Liver (tissue), 8 donors: ENCODE measurements at regions not wholly inside any gene's neighbourhood (a gene's known extent, or its start where the extent isn't known, plus 50 kb on each side); places are given as distances from the start of the nearest gene placed in this dataset.

Source experiments
- DNase-seq: peaks from one replicate; pipeline ENCODE4 v3.0.0-alpha.2; 2017; ENCODE audit warnings: low spot score
- H3K27ac ChIP-seq, 2 donors: one replicate each; pipeline ENCODE4 v1.7.0; 2013; ENCODE audit warnings: inconsistent platforms in 2 of 2, low read length in 2 of 2, control low read depth in 1 of 2, low read depth in 1 of 2, mild to moderate bottlenecking in 1 of 2
- H3K27me3 ChIP-seq, 4 donors: one replicate each; pipeline versions ENCODE4 v1.6.1 to v1.7.0; 2013; ENCODE audit warnings: low read length in 3 of 4, inconsistent platforms in 1 of 4, mild to moderate bottlenecking in 1 of 4, moderate library complexity in 1 of 4; ENCODE audit not compliant: control insufficient read depth in 4 of 4, insufficient read depth in 4 of 4
- H3K36me3 ChIP-seq, 4 donors: one replicate each; pipeline versions ENCODE4 v1.6.1 to v1.7.0; 2013; ENCODE audit warnings: low read length in 3 of 4, mild to moderate bottlenecking in 3 of 4, low read depth in 1 of 4, moderate library complexity in 1 of 4; ENCODE audit not compliant: control insufficient read depth in 4 of 4, insufficient read depth in 3 of 4
- H3K4me1 ChIP-seq, 4 donors: one replicate each; pipeline versions ENCODE4 v1.6.1 to v1.7.0; 2013; ENCODE audit warnings: low read length in 3 of 4, mild to moderate bottlenecking in 3 of 4, moderate library complexity in 1 of 4; ENCODE audit not compliant: control insufficient read depth in 4 of 4, insufficient read depth in 4 of 4
- H3K4me3 ChIP-seq, 3 donors: one replicate each; pipeline versions ENCODE4 v1.6.1 to v1.7.0; 2013; ENCODE audit warnings: low read length in 3 of 3, control low read depth in 1 of 3, low read depth in 1 of 3, mild to moderate bottlenecking in 1 of 3
- H3K9ac ChIP-seq, 2 donors: one replicate each; pipeline ENCODE4 v1.7.0; 2013; ENCODE audit warnings: low read length in 2 of 2, mild to moderate bottlenecking in 2 of 2, moderate library complexity in 2 of 2, control low read depth in 1 of 2, low read depth in 1 of 2
- H3K9me3 ChIP-seq, 4 donors: one replicate each; pipeline versions ENCODE4 v1.6.1 to v1.7.0; 2013; ENCODE audit warnings: low read length in 3 of 4; ENCODE audit not compliant: control insufficient read depth in 4 of 4
- EGR1 ChIP-seq, 2 donors: IDR thresholded peaks; 2 replicates each; pipeline ENCODE4 v1.6.1; 2016 to 2018; ENCODE audit warnings: antibody characterized with exemption in 2 of 2, low read depth in 2 of 2
- FOXA1 ChIP-seq: IDR thresholded peaks from 2 replicates; pipeline ENCODE4 v1.6.1; 2016; ENCODE audit warnings: antibody characterized with exemption
- FOXA2 ChIP-seq: IDR thresholded peaks from 2 replicates; pipeline ENCODE4 v1.6.1; 2016; ENCODE audit warnings: antibody characterized with exemption
- GABPA ChIP-seq, 2 donors: IDR thresholded peaks in 1 of 2; conservative IDR thresholded peaks in 1 of 2; 2 replicates each; pipeline ENCODE4 v1.6.1; 2016; ENCODE audit warnings: antibody characterized with exemption in 2 of 2, mild to moderate bottlenecking in 1 of 2, moderate library complexity in 1 of 2
- HNF4A ChIP-seq, 2 donors: conservative IDR thresholded peaks; 2 replicates each; pipeline ENCODE4 v1.6.1; 2016; ENCODE audit warnings: antibody characterized with exemption in 2 of 2, mild to moderate bottlenecking in 2 of 2
- JUND ChIP-seq, 2 donors: IDR thresholded peaks; 2 replicates each; pipeline ENCODE4 v1.6.1; 2016; ENCODE audit warnings: antibody characterized with exemption in 2 of 2
- NR2F2 ChIP-seq: IDR thresholded peaks from 2 replicates; pipeline ENCODE4 v1.6.1; 2016; ENCODE audit warnings: antibody characterized with exemption
- RAD21 ChIP-seq, 2 donors: IDR thresholded peaks; 2 replicates each; pipeline ENCODE4 v1.6.1; 2016; ENCODE audit warnings: antibody characterized with exemption in 2 of 2, mild to moderate bottlenecking in 2 of 2
- RXRA ChIP-seq, 2 donors: IDR thresholded peaks; 2 replicates each; pipeline ENCODE4 v1.6.1; 2017 to 2018; ENCODE audit warnings: antibody characterized with exemption in 2 of 2, mild to moderate bottlenecking in 1 of 2
- SP1 ChIP-seq: IDR thresholded peaks from 2 replicates; pipeline ENCODE4 v1.6.1; 2018; ENCODE audit warnings: antibody characterized with exemption, mild to moderate bottlenecking
- TAF1 ChIP-seq: conservative IDR thresholded peaks from 2 replicates; pipeline ENCODE4 v1.6.1; 2016; ENCODE audit warnings: antibody characterized with exemption, mild to moderate bottlenecking
- YY1 ChIP-seq: IDR thresholded peaks from 2 replicates; pipeline ENCODE4 v1.6.1; 2016; ENCODE audit warnings: antibody characterized with exemption, mild to moderate bottlenecking
- WGBS: extraction: QIAGEN DNeasy Blood & Tissue Kit; methylation state at CpG from one replicate; pipeline ENCODE4 v1.1.7; 2013; 5-methylcytosine and 5-hydroxymethylcytosine counted together
- TF ChIP-seq, protein P1 (sequence below): IDR thresholded peaks from 2 replicates; pipeline ENCODE4 v1.6.1; 2016; ENCODE audit warnings: antibody characterized with exemption
- TF ChIP-seq, protein P2 (sequence below): IDR thresholded peaks from 2 replicates; pipeline ENCODE4 v1.6.1; 2016; ENCODE audit warnings: antibody characterized with exemption
- TF ChIP-seq, protein P3 (sequence below): fragments of 150-350 bp; IDR thresholded peaks from 2 replicates; pipeline ENCODE4 v1.5.1; 2017; ENCODE audit warnings: improper control_type of control experiment, low read depth, low read length; ENCODE audit not compliant: missing input control
- TF ChIP-seq, protein P4 (sequence below): IDR thresholded peaks from 2 replicates; pipeline ENCODE4 v1.6.1; 2016; ENCODE audit warnings: antibody characterized with exemption
- donor health status: healthy.
- donor health status: healthy.
- donor health status: healthy.
- donor health status: healthy.
- donor health status: healthy.

DNA sequence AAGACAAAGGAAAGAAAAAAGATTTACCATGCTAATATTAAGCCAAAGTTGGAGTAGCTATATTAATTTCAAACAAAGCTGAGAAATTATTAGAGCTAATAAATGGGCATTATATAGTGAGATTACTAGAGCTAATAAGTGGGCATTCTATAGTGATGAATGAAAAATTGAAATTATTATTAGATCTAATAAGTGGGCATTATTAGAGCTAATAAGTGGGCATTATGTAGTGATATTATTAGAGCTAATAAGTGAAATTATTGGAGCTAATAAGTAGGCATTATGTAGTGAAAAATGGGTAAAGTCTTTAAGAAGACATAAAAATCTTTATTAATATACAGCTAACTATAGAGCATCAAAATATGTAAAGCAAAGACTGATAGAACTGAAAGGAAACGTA is 745.7 kb downstream of the TRIB2 start:
- Histone ChIP-seq H3K9me3 (no peaks in the 10 kb centered on the region), H3K27me3 (no peaks in the 10 kb centered on the region), H3K36me3 (no peaks in the 10 kb centered on the region), H3K4me3 (no peak overlapping the region), H3K4me1 (no peaks in the 10 kb centered on the region), H3K9ac (no peak overlapping the region), H3K27ac (no peak overlapping the region)
- no peak for DNase-seq
- no peak for TF ChIP-seq YY1
- TF ChIP-seq, protein P1, sequence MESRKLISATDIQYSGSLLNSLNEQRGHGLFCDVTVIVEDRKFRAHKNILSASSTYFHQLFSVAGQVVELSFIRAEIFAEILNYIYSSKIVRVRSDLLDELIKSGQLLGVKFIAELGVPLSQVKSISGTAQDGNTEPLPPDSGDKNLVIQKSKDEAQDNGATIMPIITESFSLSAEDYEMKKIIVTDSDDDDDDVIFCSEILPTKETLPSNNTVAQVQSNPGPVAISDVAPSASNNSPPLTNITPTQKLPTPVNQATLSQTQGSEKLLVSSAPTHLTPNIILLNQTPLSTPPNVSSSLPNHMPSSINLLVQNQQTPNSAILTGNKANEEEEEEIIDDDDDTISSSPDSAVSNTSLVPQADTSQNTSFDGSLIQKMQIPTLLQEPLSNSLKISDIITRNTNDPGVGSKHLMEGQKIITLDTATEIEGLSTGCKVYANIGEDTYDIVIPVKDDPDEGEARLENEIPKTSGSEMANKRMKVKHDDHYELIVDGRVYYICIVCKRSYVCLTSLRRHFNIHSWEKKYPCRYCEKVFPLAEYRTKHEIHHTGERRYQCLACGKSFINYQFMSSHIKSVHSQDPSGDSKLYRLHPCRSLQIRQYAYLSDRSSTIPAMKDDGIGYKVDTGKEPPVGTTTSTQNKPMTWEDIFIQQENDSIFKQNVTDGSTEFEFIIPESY: no peak
- TF ChIP-seq JUND (IDR thresholded peaks at IDR 0.05): no peak
- TF ChIP-seq RXRA (IDR thresholded peaks at IDR 0.05): no peak
- no peak for TF ChIP-seq FOXA1
- TF ChIP-seq RAD21 (IDR thresholded peaks at IDR 0.05): no peak
- TF ChIP-seq, protein P2, sequence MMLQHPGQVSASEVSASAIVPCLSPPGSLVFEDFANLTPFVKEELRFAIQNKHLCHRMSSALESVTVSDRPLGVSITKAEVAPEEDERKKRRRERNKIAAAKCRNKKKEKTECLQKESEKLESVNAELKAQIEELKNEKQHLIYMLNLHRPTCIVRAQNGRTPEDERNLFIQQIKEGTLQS: no peak
- TF ChIP-seq NR2F2: no peak
- no peak for TF ChIP-seq SP1
- TF ChIP-seq, protein P3, sequence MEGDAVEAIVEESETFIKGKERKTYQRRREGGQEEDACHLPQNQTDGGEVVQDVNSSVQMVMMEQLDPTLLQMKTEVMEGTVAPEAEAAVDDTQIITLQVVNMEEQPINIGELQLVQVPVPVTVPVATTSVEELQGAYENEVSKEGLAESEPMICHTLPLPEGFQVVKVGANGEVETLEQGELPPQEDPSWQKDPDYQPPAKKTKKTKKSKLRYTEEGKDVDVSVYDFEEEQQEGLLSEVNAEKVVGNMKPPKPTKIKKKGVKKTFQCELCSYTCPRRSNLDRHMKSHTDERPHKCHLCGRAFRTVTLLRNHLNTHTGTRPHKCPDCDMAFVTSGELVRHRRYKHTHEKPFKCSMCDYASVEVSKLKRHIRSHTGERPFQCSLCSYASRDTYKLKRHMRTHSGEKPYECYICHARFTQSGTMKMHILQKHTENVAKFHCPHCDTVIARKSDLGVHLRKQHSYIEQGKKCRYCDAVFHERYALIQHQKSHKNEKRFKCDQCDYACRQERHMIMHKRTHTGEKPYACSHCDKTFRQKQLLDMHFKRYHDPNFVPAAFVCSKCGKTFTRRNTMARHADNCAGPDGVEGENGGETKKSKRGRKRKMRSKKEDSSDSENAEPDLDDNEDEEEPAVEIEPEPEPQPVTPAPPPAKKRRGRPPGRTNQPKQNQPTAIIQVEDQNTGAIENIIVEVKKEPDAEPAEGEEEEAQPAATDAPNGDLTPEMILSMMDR: no peak
- WGBS: 48% methylated on average over 1 of the region's 1 CpG

DNA sequence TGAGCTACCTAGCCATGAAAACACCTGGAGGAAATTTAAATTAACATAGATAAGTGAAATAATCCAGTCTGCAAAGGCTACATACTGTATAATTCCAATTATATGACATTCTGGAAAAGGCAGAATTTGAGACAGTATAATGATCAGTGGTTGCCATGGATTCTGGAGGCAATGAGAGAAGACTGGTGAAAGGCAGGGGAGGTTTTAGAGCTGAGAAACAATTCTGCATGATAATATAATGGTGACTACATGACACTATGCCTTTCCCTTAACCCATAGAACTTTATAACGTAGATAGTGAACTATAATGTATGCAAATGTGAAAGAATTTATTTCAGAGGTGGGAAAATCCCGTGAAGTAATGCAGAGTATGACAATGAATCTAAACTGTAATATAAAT is 749.3 kb downstream of the TRIB2 start:
- H3K27me3 ChIP-seq: no peaks in the 10 kb centered on the region
- no peaks in the 10 kb centered on the region for H3K36me3 ChIP-seq
- H3K27ac ChIP-seq: no peak overlapping the region
- 16% methylated on average over 2 of the region's 2 CpGs for WGBS
- no peak for DNase-seq
- no peaks in the 10 kb centered on the region for H3K9me3 ChIP-seq
- no peaks in the 10 kb centered on the region for H3K4me1 ChIP-seq
- H3K9ac ChIP-seq: no peak overlapping the region
- no peak overlapping the region for H3K4me3 ChIP-seq
- no peak for TF ChIP-seq RAD21 (IDR thresholded peaks at IDR 0.05)
- TF ChIP-seq, protein P4, sequence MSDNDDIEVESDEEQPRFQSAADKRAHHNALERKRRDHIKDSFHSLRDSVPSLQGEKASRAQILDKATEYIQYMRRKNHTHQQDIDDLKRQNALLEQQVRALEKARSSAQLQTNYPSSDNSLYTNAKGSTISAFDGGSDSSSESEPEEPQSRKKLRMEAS: no peak
- TF ChIP-seq EGR1 (IDR thresholded peaks at IDR 0.05; ENCODE audit: low read depth in 2 of 2): no peak
- no peak for TF ChIP-seq YY1
- TF ChIP-seq NR2F2: no peak
- no peak for TF ChIP-seq SP1
- TF ChIP-seq, protein P3: no peak
- no peak for TF ChIP-seq JUND (IDR thresholded peaks at IDR 0.05)
- TF ChIP-seq GABPA (IDR thresholded peaks at IDR 0.05 in 1 of 2, conservative IDR thresholded peaks at IDR 0.05 in 1 of 2): no peak
- TF ChIP-seq, protein P2: no peak
- no peak for TF ChIP-seq HNF4A (conservative IDR thresholded peaks at IDR 0.05)
- no peak for TF ChIP-seq RXRA (IDR thresholded peaks at IDR 0.05)
- no peak for TF ChIP-seq FOXA2
- TF ChIP-seq TAF1: no peak
